Right renal pelvis (tissue), 4 donors: ENCODE measurements at regions not wholly inside any gene's neighbourhood (a gene's known extent, or its start where the extent isn't known, plus 50 kb on each side); places are given as distances from the start of the nearest gene placed in this dataset.

Experiments
- DNase-seq, 4 donors: peaks; one replicate each; pipeline ENCODE4 v3.0.0-alpha.2; 2013; ENCODE audit warnings: low read depth in 4 of 4, low spot score in 3 of 4, missing footprints in 1 of 4

DNA sequence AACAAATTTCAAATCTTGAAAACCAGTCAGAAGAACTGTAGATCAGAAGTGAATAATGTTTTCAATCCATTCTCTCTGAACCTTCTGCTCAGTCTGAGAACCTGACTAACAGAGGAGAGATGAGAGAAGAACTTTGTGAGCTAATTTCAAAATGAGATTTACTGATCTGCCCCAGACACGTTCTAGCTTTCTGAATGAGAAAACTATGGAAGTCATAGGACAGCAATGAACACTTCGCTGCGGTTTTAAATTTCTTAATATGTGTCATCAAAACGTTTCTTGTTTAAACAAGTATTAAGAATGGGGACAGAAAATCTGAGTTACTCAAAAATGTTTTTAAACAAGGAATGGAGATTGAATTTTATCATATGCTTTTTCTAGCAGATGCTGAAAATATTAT is 66.6 kb upstream of the FAR2 start:
- no peak for DNase-seq

DNA sequence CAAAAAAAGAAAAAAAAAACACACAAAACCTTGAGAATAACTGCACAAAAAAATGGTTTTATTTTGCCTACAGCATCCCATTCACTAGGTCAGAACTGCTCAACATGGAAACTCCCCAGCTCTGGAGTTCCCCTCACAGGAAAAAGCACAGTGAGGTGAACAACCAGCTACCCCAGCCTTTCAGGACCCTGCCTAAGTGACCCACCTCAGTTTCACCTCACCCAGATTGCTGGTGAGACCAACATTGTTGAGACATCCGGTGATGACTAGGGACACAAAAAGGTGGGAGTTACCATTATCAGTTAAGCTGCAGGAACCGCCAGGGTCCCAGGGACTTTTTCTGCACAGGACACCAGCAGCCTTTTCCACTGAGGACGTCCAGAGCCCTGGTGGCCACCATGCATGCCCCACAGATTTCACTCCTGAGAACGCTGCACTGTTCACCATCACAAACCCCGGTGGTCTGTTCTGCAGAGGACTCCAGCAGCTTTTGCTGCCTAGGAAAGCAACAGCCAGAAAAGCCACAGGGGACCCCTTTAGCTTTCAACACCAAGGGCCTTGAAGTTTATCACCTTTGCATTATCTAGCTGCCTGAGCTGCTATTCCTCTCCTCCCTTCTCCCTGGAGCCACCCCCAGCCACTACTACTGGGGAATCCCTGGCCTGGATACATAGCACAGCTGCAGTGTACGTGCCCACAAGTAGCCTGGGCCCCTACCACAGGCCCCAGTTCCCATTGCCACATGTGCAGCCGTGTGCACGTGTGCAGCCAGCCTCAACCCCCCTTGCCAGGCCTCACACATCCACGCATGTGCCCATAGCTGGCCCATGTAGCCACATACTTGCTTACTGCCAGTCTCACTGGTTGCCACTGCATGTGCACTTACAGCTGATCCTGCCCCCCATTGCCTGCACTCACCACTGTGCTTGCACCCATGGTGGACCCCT is 62.5 kb upstream of the FAR2 start:
- no peak for DNase-seq

- no peak for DNase-seq
Measured at GRCh38 chr12:29088611-29089219, 60.4 kb upstream of the FAR2 start.
